ENCODE measurements at regions not wholly inside any gene's neighbourhood (a gene's known extent, or its start where the extent isn't known, plus 50 kb on each side); places are given as distances from the start of the nearest gene placed in this dataset.

DNA sequence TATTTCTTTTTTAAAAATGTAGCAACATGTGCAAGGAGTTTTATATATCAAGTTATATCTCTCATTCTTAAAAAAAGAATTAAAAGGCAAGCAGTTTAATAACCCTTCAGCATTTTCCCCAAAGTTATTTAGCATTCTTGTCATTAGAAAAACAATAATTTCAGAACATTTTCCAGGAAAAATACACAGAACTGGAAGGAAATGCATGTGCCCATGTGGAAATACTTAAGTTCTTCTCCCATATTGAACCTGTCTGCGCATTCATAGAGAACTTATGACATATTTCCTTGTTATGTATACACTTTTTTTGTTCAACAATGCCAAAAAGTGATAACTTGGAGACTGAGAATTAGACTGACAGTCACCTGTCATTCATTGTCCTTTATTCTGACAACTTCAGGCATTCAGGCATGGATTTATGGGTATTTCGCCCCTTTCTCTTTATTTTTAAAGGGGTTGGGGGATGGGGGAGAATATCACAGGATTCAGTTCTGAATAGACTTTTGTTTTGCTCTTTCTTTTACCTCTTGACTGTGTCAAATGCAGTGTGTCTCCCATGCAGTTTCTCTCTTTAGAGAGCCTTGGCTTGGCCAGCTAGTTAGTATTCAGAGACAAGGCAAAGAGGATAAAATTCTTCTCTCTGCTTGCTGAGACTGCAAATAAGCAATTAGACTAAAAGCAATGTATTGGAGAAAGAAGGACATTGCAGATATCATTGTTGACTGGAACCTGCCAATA is 701.0 kb downstream of the NR2F1-AS1 start:
- Histone ChIP-seq H3K4me1 (ENCODE audit: low read depth) (no peaks in the 10 kb centered on the region), H3K4me3 (no peak overlapping the region), H3K9me3 (peaks cover 2% of the 10 kb centered on the region), H3K36me3 (ENCODE audit: low read depth) (no peaks in the 10 kb centered on the region)
- intact Hi-C loops (cut with DNase I, micrococcal nuclease): no loop called here
- TF ChIP-seq CTCF (IDR thresholded peaks at IDR 0.05): no peak
- DNase-seq (no peak), ATAC-seq (no peak)

GRCh38 chr5:92874790-92875189 is 706.2 kb downstream of the NR2F1-AS1 start:
- intact Hi-C loops (cut with DNase I, micrococcal nuclease): no loop called here
- no peak for TF ChIP-seq CTCF (IDR thresholded peaks at IDR 0.05)
- ATAC-seq: no peak
- no peaks in the 10 kb centered on the region for H3K36me3 ChIP-seq (ENCODE audit: low read depth)
- DNase-seq: no peak
- no peak overlapping the region for H3K4me3 ChIP-seq
- H3K4me1 ChIP-seq (ENCODE audit: low read depth): no peaks in the 10 kb centered on the region
- peaks cover 11% of the 10 kb centered on the region for H3K9me3 ChIP-seq

DNA sequence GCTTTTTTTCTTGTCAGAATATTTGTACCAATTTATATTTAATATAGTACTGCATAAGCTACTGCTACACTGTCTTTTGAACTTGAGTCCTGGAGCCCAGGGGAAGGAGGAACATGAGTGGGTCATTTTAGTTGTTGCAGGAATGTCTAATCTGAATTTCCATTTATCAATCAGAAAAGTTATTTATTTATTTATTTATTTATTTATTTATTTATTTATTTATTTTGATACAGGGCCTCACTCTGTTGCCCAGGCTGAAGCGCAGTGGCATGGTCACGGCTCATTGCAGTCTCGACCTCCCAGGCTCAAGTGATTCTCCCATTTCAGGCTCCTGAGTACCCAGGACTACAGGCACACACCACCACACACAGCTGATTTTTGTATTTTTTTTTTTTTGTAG is 712.6 kb downstream of the NR2F1-AS1 start:
- intact Hi-C loops (cut with DNase I, micrococcal nuclease): no loop called here
- DNase-seq (no peak), ATAC-seq (no peak)
- Histone ChIP-seq H3K4me3 (no peak overlapping the region), H3K4me1 (ENCODE audit: low read depth) (no peaks in the 10 kb centered on the region), H3K9me3 (peaks cover 2% of the 10 kb centered on the region), H3K36me3 (ENCODE audit: low read depth) (no peaks in the 10 kb centered on the region)
- no peak for TF ChIP-seq CTCF (IDR thresholded peaks at IDR 0.05)

- intact Hi-C loops (cut with DNase I, micrococcal nuclease): no loop called here
- DNase-seq: no peak
- no peak for ATAC-seq
- TF ChIP-seq CTCF (IDR thresholded peaks at IDR 0.05): no peak
- Histone ChIP-seq H3K36me3 (ENCODE audit: low read depth) (no peaks in the 10 kb centered on the region), H3K4me1 (ENCODE audit: low read depth) (no peaks in the 10 kb centered on the region), H3K9me3 (no peaks in the 10 kb centered on the region), H3K4me3 (no peak overlapping the region)
Measured at GRCh38 chr5:92864591-92864990, 716.4 kb downstream of the NR2F1-AS1 start.

GRCh38 chr5:92863666-92864065 is 717.4 kb downstream of the NR2F1-AS1 start:
- Histone ChIP-seq H3K9me3 (no peaks in the 10 kb centered on the region), H3K4me1 (ENCODE audit: low read depth) (no peaks in the 10 kb centered on the region), H3K36me3 (ENCODE audit: low read depth) (no peaks in the 10 kb centered on the region), H3K4me3 (no peak overlapping the region)
- ATAC-seq: no peak
- TF ChIP-seq CTCF (IDR thresholded peaks at IDR 0.05): no peak
- intact Hi-C loops (cut with DNase I, micrococcal nuclease): no loop called here
- DNase-seq: no peak

All from mucosa of descending colon (tissue), 3 donors.